Lung (tissue), 11 donors: ENCODE measurements at regions not wholly inside any gene's neighbourhood (a gene's known extent, or its start where the extent isn't known, plus 50 kb on each side); places are given as distances from the start of the nearest gene placed in this dataset.

Experiments
- ATAC-seq: fragments of 200-7000 bp; cut with Tn5 transposase; one replicate; pipeline ENCODE4 v1.9.1; 2020; ENCODE audit warnings: moderate number of reproducible peaks; ENCODE audit not compliant: insufficient read depth, low FRiP score
- DNase-seq, 3 donors: peaks; one replicate each; pipeline ENCODE4 v3.0.0-alpha.2; 2013 to 2017
- H3K27ac ChIP-seq, 2 donors: one replicate each; pipeline ENCODE4 v1.5.1; 2013; ENCODE audit warnings: mild to moderate bottlenecking in 2 of 2, moderate library complexity in 2 of 2, control low read depth in 1 of 2, inconsistent platforms in 1 of 2, low read depth in 1 of 2, low read length in 1 of 2
- H3K27me3 ChIP-seq, 3 donors: one replicate each; pipeline ENCODE4 v1.5.1; 2013; ENCODE audit warnings: low read length in 2 of 3; ENCODE audit not compliant: control insufficient read depth in 3 of 3, insufficient read depth in 3 of 3
- H3K36me3 ChIP-seq, 4 donors: one replicate each; pipeline ENCODE4 v1.5.1; 2013; ENCODE audit warnings: low read length in 4 of 4, mild to moderate bottlenecking in 1 of 4, moderate library complexity in 1 of 4; ENCODE audit not compliant: control insufficient read depth in 4 of 4, insufficient read depth in 4 of 4
- H3K4me1 ChIP-seq, 5 donors: one replicate each; pipeline ENCODE4 v1.5.1; 2013; ENCODE audit warnings: low read length in 5 of 5, mild to moderate bottlenecking in 2 of 5, moderate library complexity in 1 of 5; ENCODE audit not compliant: control insufficient read depth in 5 of 5, insufficient read depth in 5 of 5
- H3K4me3 ChIP-seq: one replicate; pipeline ENCODE4 v1.5.1; 2013; ENCODE audit warnings: mild to moderate bottlenecking, control low read depth, moderate library complexity
- H3K9ac ChIP-seq, 2 donors: one replicate each; pipeline ENCODE4 v1.5.1; 2013; ENCODE audit warnings: low read length in 2 of 2, control low read depth in 1 of 2; ENCODE audit not compliant: insufficient read depth in 1 of 2
- H3K9me3 ChIP-seq, 4 donors: one replicate each; pipeline ENCODE4 v1.5.1; 2013; ENCODE audit warnings: low read length in 3 of 4, mild to moderate bottlenecking in 1 of 4, moderate library complexity in 1 of 4; ENCODE audit not compliant: control insufficient read depth in 4 of 4, insufficient read depth in 3 of 4
- WGBS, 2 donors: extraction: QIAGEN DNeasy Blood & Tissue Kit; methylation state at CpG; one replicate each; pipeline ENCODE4 v1.1.7; 2013; 5-methylcytosine and 5-hydroxymethylcytosine counted together
- TF ChIP-seq, protein P1 (sequence below): IDR thresholded peaks from 2 replicates; pipeline ENCODE4 v1.5.1; 2012; ENCODE audit warnings: mild to moderate bottlenecking; ENCODE audit errors: control extremely low read depth, extremely low read depth
- donor health status: control.
- donor health status: control.
- donor health status: Bipolar disorder and iron deficiency.
- donor health status: healthy.
- donor health status: DM: yes; HTN: yes; CAD: no.

DNA sequence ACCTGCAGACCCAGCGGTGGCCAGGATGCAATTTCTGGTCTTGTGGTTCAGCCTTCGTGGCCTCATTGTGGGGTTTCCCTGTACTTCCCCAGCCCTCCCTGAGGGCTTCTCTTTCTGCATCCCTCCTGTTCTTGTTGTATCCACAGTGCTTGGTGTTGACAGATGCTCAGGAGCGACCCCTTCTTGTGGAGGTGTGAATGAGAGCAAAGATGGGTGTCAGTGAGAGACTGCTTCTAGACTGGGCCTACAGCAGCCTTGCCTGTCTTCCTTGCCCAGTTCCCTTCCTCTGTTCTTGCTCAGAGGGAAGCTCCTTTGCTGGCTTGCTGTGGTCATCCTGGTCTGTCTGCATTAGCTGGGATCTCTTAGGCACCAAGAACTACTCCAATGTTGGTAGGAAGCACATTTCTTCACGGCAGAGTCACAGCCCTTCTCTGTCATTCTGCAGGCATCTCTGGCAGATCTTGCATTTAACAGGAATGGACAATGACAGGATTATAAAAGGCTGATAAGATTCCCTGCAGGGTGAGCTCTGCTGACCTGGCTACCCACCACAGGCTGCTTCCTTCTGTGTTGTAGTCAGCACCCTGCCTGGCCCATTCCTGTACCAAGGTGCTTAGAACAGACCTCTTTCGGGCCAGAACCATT, 317.8 kb upstream of the C2CD4B start:
- DNase-seq (no peak), ATAC-seq (no peak)
- WGBS, 2 donors, result 50 to 74% methylated on average over 5 of the region's 5 CpGs
- no peaks in the 10 kb centered on the region for H3K27me3 ChIP-seq
- no peak overlapping the region for H3K4me3 ChIP-seq
- TF ChIP-seq, protein P1, sequence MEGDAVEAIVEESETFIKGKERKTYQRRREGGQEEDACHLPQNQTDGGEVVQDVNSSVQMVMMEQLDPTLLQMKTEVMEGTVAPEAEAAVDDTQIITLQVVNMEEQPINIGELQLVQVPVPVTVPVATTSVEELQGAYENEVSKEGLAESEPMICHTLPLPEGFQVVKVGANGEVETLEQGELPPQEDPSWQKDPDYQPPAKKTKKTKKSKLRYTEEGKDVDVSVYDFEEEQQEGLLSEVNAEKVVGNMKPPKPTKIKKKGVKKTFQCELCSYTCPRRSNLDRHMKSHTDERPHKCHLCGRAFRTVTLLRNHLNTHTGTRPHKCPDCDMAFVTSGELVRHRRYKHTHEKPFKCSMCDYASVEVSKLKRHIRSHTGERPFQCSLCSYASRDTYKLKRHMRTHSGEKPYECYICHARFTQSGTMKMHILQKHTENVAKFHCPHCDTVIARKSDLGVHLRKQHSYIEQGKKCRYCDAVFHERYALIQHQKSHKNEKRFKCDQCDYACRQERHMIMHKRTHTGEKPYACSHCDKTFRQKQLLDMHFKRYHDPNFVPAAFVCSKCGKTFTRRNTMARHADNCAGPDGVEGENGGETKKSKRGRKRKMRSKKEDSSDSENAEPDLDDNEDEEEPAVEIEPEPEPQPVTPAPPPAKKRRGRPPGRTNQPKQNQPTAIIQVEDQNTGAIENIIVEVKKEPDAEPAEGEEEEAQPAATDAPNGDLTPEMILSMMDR, result no peak
- H3K4me1 ChIP-seq, result peaks cover 0 to 9% (median 3%) of the 10 kb centered on the region in 5 donors
- H3K9ac ChIP-seq, result no peak overlapping the region
- no peak overlapping the region for H3K27ac ChIP-seq
- H3K36me3 ChIP-seq, result no peaks in the 10 kb centered on the region
- H3K9me3 ChIP-seq, result peaks cover 0 to 3% (median 0%) of the 10 kb centered on the region in 4 donors

DNA sequence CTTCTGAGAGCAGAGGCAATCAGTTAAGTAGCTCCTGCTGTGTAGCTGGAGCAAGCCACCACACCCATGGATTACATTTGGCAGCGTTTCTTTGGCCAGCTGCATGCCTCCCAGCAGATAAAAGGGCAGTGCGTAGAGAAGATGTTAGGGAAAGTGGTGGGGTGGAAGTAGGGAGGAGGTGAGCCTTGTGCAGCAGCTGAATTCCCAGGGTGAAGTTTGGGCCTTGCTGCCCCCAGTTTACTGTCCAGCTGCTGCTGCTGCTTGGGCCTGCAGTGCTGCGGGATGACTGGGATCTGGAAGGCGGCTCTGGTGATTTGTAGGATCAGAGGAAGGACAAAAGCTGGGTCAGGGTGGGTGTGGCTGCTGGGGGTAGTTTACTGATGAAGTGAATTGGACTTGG, 318.7 kb upstream of the C2CD4B start:
- no peak for ATAC-seq
- 82 to 91% methylated on average over 4 of the region's 4 CpGs for WGBS, 2 donors
- TF ChIP-seq, protein P1, result no peak
- Histone ChIP-seq H3K4me3 (no peak overlapping the region), H3K9me3 (peaks cover 0 to 3% (median 0%) of the 10 kb centered on the region in 4 donors), H3K4me1 (peaks cover 0 to 12% (median 3%) of the 10 kb centered on the region in 5 donors), H3K36me3 (no peaks in the 10 kb centered on the region), H3K27ac (no peak overlapping the region), H3K27me3 (no peaks in the 10 kb centered on the region), H3K9ac (no peak overlapping the region)
- peak in 2 of 3 donors; percentile 37 to 52 for DNase-seq

DNA sequence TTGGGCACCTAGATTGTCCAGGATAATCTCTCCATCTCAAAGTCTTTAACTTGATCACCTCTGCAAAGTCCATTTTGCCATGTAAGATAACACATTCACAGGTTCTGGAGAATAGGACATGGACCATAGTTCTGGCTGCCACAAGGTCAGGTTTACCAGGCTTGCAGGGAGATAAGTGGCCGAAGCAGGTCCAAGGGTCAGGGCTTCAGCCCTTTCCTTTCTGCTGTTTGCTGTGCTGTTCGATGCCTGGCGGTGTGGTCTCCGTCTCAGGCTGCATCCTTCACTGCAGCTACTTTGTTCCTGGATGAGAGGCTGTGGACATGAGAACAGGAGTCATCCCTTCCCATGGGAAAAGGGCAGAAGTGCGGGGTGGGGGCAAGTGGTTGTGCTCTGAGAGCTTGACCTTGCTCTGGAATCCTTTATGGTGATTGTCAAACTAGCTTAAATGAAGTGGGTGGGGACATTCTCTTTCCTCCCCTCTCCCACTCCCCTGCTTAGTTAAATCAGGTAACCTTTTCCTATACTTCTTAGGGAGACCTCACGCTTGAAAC, 320.2 kb upstream of the C2CD4B start:
- peaks cover 0 to 3% (median 0%) of the 10 kb centered on the region in 4 donors for H3K9me3 ChIP-seq
- H3K9ac ChIP-seq, result no peak overlapping the region
- peaks cover 0 to 12% (median 3%) of the 10 kb centered on the region in 5 donors for H3K4me1 ChIP-seq
- H3K27ac ChIP-seq, result no peak overlapping the region
- WGBS, 2 donors, result 93 to 96% methylated on average over 6 of the region's 6 CpGs
- no peaks in the 10 kb centered on the region for H3K27me3 ChIP-seq
- DNase-seq (no peak), ATAC-seq (no peak)
- TF ChIP-seq, protein P1, result no peak
- H3K4me3 ChIP-seq, result no peak overlapping the region
- no peaks in the 10 kb centered on the region for H3K36me3 ChIP-seq
